ENCODE measurements at regions not wholly inside any gene's neighbourhood (a gene's known extent, or its start where the extent isn't known, plus 50 kb on each side); places are given as distances from the start of the nearest gene placed in this dataset.

DNA sequence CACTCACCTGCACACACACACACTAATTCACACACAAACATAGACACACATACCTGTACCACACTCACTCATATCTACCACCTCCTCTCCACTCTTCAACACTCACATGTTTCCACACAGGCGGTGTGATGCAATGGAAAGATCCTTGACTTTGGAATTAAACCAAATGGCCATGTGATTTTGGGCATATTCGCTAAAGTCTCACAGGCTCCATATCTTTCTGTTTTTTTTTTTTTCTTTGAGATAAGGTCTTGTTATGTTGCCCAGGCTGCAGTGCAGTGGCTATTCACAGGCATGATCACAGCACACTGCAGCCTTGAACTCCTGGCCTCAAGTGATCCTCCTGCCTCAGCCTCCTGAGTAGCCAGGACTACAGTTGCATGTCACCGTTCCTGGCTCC is 91.1 kb upstream of the MEX3C start:
- TF ChIP-seq, protein P1, sequence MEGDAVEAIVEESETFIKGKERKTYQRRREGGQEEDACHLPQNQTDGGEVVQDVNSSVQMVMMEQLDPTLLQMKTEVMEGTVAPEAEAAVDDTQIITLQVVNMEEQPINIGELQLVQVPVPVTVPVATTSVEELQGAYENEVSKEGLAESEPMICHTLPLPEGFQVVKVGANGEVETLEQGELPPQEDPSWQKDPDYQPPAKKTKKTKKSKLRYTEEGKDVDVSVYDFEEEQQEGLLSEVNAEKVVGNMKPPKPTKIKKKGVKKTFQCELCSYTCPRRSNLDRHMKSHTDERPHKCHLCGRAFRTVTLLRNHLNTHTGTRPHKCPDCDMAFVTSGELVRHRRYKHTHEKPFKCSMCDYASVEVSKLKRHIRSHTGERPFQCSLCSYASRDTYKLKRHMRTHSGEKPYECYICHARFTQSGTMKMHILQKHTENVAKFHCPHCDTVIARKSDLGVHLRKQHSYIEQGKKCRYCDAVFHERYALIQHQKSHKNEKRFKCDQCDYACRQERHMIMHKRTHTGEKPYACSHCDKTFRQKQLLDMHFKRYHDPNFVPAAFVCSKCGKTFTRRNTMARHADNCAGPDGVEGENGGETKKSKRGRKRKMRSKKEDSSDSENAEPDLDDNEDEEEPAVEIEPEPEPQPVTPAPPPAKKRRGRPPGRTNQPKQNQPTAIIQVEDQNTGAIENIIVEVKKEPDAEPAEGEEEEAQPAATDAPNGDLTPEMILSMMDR (IDR thresholded peaks at IDR 0.05), result no peak
- no peak for TF ChIP-seq POLR2A (IDR thresholded peaks at IDR 0.05)

Measured in vagina (tissue), 2 donors.